GM12891 (cell line): ENCODE measurements at regions not wholly inside any gene's neighbourhood (a gene's known extent, or its start where the extent isn't known, plus 50 kb on each side); places are given as distances from the start of the nearest gene placed in this dataset.

Experiments
- POLR2A ChIP-seq: IDR thresholded peaks from 2 replicates; pipeline ENCODE4 v1.6.1; 2011; ENCODE audit warnings: low read depth, low read length, control low read depth
- POLR2AphosphoS5 ChIP-seq: IDR thresholded peaks from 2 replicates; pipeline ENCODE4 v1.6.1; 2011; ENCODE audit warnings: low read depth, low read length, control low read depth
- POU2F2 ChIP-seq: IDR thresholded peaks from 2 replicates; pipeline ENCODE4 v1.6.1; 2011; ENCODE audit warnings: low read depth, mild to moderate bottlenecking, control low read depth, low read length, moderate library complexity
- TAF1 ChIP-seq: IDR thresholded peaks from 2 replicates; pipeline ENCODE4 v1.6.1; 2011; ENCODE audit warnings: low read depth, low read length, control low read depth

GRCh38 chr4:155077452-155078229 lies 130.8 kb upstream of the NPY2R start:
- TF ChIP-seq TAF1 (no peak), POLR2AphosphoS5 (no peak), POU2F2 (no peak), POLR2A (no peak)
